ENCODE measurements at regions not wholly inside any gene's neighbourhood (a gene's known extent, or its start where the extent isn't known, plus 50 kb on each side); places are given as distances from the start of the nearest gene placed in this dataset.

- H3K27me3 ChIP-seq, result peaks cover 0 to 20% (median 0%) of the 10 kb centered on the region in 9 donors
- DNase-seq (no peak), ATAC-seq (no peak)
- no peak overlapping the region for H3K27ac ChIP-seq
- TF ChIP-seq CTCF (IDR thresholded peaks at IDR 0.05) (no peak), POLR2A (IDR thresholded peaks at IDR 0.05) (no peak)
- no peaks in the 10 kb centered on the region for H3K36me3 ChIP-seq
- no peaks in the 10 kb centered on the region for H3K4me1 ChIP-seq
- intact Hi-C loops (cut with DNase I), result no loop called here
- H3K4me3 ChIP-seq, result no peak overlapping the region
- peaks cover 0 to 17% (median 4%) of the 10 kb centered on the region in 12 donors for H3K9me3 ChIP-seq
- 81 to 95% (median 90%) methylated on average over 1 of the region's 1 CpG for WGBS, 4 donors
Measured at GRCh38 chr20:40602381-40602780, 86.7 kb downstream of the MAFB start.

- Histone ChIP-seq H3K36me3 (no peaks in the 10 kb centered on the region), H3K27me3 (peaks cover 0 to 14% (median 0%) of the 10 kb centered on the region in 9 donors), H3K9me3 (peaks cover 0 to 17% (median 4%) of the 10 kb centered on the region in 12 donors), H3K27ac (no peak overlapping the region), H3K4me1 (no peaks in the 10 kb centered on the region), H3K4me3 (no peak overlapping the region)
- DNase-seq (no peak), ATAC-seq (no peak)
- WGBS, 4 donors, result 63 to 78% (median 72%) methylated on average over 2 of the region's 2 CpGs
- intact Hi-C loops (cut with DNase I), result no loop called here
- TF ChIP-seq CTCF (IDR thresholded peaks at IDR 0.05) (no peak), POLR2A (IDR thresholded peaks at IDR 0.05) (no peak)
Measured at GRCh38 chr20:40600441-40601219, 88.4 kb downstream of the MAFB start.

GRCh38 chr20:40599987-40600386 lies 89.0 kb downstream of the MAFB start:
- Histone ChIP-seq H3K4me1 (no peaks in the 10 kb centered on the region), H3K27ac (no peak overlapping the region), H3K27me3 (peaks cover 0 to 10% (median 0%) of the 10 kb centered on the region in 9 donors), H3K4me3 (no peak overlapping the region), H3K36me3 (no peaks in the 10 kb centered on the region), H3K9me3 (peaks cover 0 to 17% (median 4%) of the 10 kb centered on the region in 12 donors)
- DNase-seq, result no peak
- no peak for ATAC-seq
- TF ChIP-seq POLR2A (IDR thresholded peaks at IDR 0.05) (no peak), CTCF (IDR thresholded peaks at IDR 0.05) (no peak)
- WGBS, 4 donors, result 79 to 86% (median 83%) methylated on average over 3 of the region's 3 CpGs
- intact Hi-C loops (cut with DNase I), result no loop called here

GRCh38 chr20:40592941-40593340 lies 96.1 kb downstream of the MAFB start:
- peaks cover 0 to 26% (median 0%) of the 10 kb centered on the region in 9 donors for H3K27me3 ChIP-seq

More at GRCh38 chr20:40592941-40593340, 96.1 kb downstream of the MAFB start:
- no peaks in the 10 kb centered on the region for H3K36me3 ChIP-seq
- intact Hi-C loops (cut with DNase I), result no loop called here
- no peak for TF ChIP-seq POLR2A (IDR thresholded peaks at IDR 0.05)
- no peak for TF ChIP-seq CTCF (IDR thresholded peaks at IDR 0.05)
- ATAC-seq (no peak), DNase-seq (no peak)
- no peaks in the 10 kb centered on the region for H3K4me1 ChIP-seq
- no peak overlapping the region for H3K27ac ChIP-seq
- H3K9me3 ChIP-seq, result no peaks in the 10 kb centered on the region
- 67 to 82% (median 77%) methylated on average over 1 of the region's 1 CpG for WGBS, 4 donors
- no peak overlapping the region for H3K4me3 ChIP-seq
